ENCODE measurements at regions not wholly inside any gene's neighbourhood (a gene's known extent, or its start where the extent isn't known, plus 50 kb on each side); places are given as distances from the start of the nearest gene placed in this dataset.

GRCh38 chr14:29461506-29461905, 466.1 kb downstream of the PRKD1 start:
- Histone ChIP-seq H3K36me3 (ENCODE audit: control insufficient read depth, insufficient read depth, low read length) (no peaks in the 10 kb centered on the region), H3K4me1 (ENCODE audit: control insufficient read depth, insufficient read depth, low read length) (no peaks in the 10 kb centered on the region), H3K9me3 (ENCODE audit: control insufficient read depth, low read length) (no peaks in the 10 kb centered on the region), H3K4me3 (ENCODE audit: low read length) (no peak overlapping the region), H3K27me3 (ENCODE audit: control insufficient read depth, insufficient read depth, low read length, poor library complexity, severe bottlenecking) (no peaks in the 10 kb centered on the region), H3K27ac (ENCODE audit: low read depth, low read length) (no peak overlapping the region), H3K9ac (ENCODE audit: extremely low read depth, low read length, poor library complexity, severe bottlenecking) (no peak overlapping the region)
- no peaks in the 10 kb centered on the region for H3K9me3 Mint-ChIP-seq
- no peak overlapping the region for H3K4me3 Mint-ChIP-seq
- TF ChIP-seq CTCF (conservative IDR thresholded peaks at IDR 0.05): no peak
- no peak for DNase-seq
- no peaks in the 10 kb centered on the region for H3K27me3 Mint-ChIP-seq (ENCODE audit: insufficient read depth)
- no peak overlapping the region for H3K27ac Mint-ChIP-seq
- no peaks in the 10 kb centered on the region for H3K36me3 Mint-ChIP-seq (ENCODE audit: low read depth)
- no peaks in the 10 kb centered on the region for H3K4me1 Mint-ChIP-seq
- WGBS, 2 experiments (ENCODE audit: insufficient coverage in 1 of 2, insufficient read length in 1 of 2): 73% methylated on average over 1 of the region's 1 CpG; no CpG with 5 or more reads in 1 of the 2 experiments

- no peak for TF ChIP-seq CTCF (conservative IDR thresholded peaks at IDR 0.05)
- WGBS, 2 experiments (ENCODE audit: insufficient coverage in 1 of 2, insufficient read length in 1 of 2): 80% methylated on average over 1 of the region's 1 CpG; no CpG with 5 or more reads in 1 of the 2 experiments
- Histone ChIP-seq H3K9me3 (ENCODE audit: control insufficient read depth, low read length) (no peaks in the 10 kb centered on the region), H3K9ac (ENCODE audit: extremely low read depth, low read length, poor library complexity, severe bottlenecking) (no peak overlapping the region), H3K4me1 (ENCODE audit: control insufficient read depth, insufficient read depth, low read length) (no peaks in the 10 kb centered on the region), H3K4me3 (ENCODE audit: low read length) (no peak overlapping the region), H3K27me3 (ENCODE audit: control insufficient read depth, insufficient read depth, low read length, poor library complexity, severe bottlenecking) (no peaks in the 10 kb centered on the region), H3K36me3 (ENCODE audit: control insufficient read depth, insufficient read depth, low read length) (no peaks in the 10 kb centered on the region), H3K27ac (ENCODE audit: low read depth, low read length) (no peak overlapping the region)
- no peaks in the 10 kb centered on the region for H3K4me1 Mint-ChIP-seq
- H3K27me3 Mint-ChIP-seq (ENCODE audit: insufficient read depth): no peaks in the 10 kb centered on the region
- H3K36me3 Mint-ChIP-seq (ENCODE audit: low read depth): no peaks in the 10 kb centered on the region
- H3K4me3 Mint-ChIP-seq: no peak overlapping the region
- no peak for DNase-seq
- H3K27ac Mint-ChIP-seq: no peak overlapping the region
- no peaks in the 10 kb centered on the region for H3K9me3 Mint-ChIP-seq
Measured at GRCh38 chr14:29462321-29462720, 465.3 kb downstream of the PRKD1 start.

- WGBS, 2 experiments (ENCODE audit: insufficient coverage in 1 of 2, insufficient read length in 1 of 2): 100% methylated on average over 1 of the region's 2 CpGs
- Histone ChIP-seq H3K27me3 (ENCODE audit: control insufficient read depth, insufficient read depth, low read length, poor library complexity, severe bottlenecking) (no peaks in the 10 kb centered on the region), H3K36me3 (ENCODE audit: control insufficient read depth, insufficient read depth, low read length) (no peaks in the 10 kb centered on the region), H3K4me3 (ENCODE audit: low read length) (no peak overlapping the region), H3K9me3 (ENCODE audit: control insufficient read depth, low read length) (no peaks in the 10 kb centered on the region), H3K4me1 (ENCODE audit: control insufficient read depth, insufficient read depth, low read length) (no peaks in the 10 kb centered on the region), H3K9ac (ENCODE audit: extremely low read depth, low read length, poor library complexity, severe bottlenecking) (no peak overlapping the region), H3K27ac (ENCODE audit: low read depth, low read length) (no peak overlapping the region)
- TF ChIP-seq CTCF (conservative IDR thresholded peaks at IDR 0.05): no peak
- H3K27ac Mint-ChIP-seq: no peak overlapping the region
- H3K27me3 Mint-ChIP-seq (ENCODE audit: insufficient read depth): no peaks in the 10 kb centered on the region
- no peak overlapping the region for H3K4me3 Mint-ChIP-seq
- H3K4me1 Mint-ChIP-seq: no peaks in the 10 kb centered on the region
- H3K9me3 Mint-ChIP-seq: no peaks in the 10 kb centered on the region
- no peaks in the 10 kb centered on the region for H3K36me3 Mint-ChIP-seq (ENCODE audit: low read depth)
- no peak for DNase-seq
Measured at GRCh38 chr14:29462772-29463171, 464.9 kb downstream of the PRKD1 start.
